GM23248 (cell line): ENCODE measurements at regions not wholly inside any gene's neighbourhood (a gene's known extent, or its start where the extent isn't known, plus 50 kb on each side); places are given as distances from the start of the nearest gene placed in this dataset.

Experiments
- DNase-seq: peaks from one replicate; pipeline ENCODE4 v3.0.0-alpha.2; 2015
- H2AFZ ChIP-seq: fragments of 200-600 bp; sonication (generic); 2 replicates; pipeline ENCODE4 v1.6.1; 2016; ENCODE audit warnings: antibody characterized with exemption
- H3F3A ChIP-seq: fragments of 200-600 bp; sonication (generic); 2 replicates; pipeline ENCODE4 v1.6.1; 2016; ENCODE audit warnings: mild to moderate bottlenecking, antibody characterized with exemption, mixed run types; ENCODE audit not compliant: insufficient read depth
- H3K27ac ChIP-seq: fragments of 200-600 bp; sonication (generic); 2 replicates; pipeline ENCODE4 v1.5.1; 2016; ENCODE audit warnings: mild to moderate bottlenecking
- H3K27me3 ChIP-seq: fragments of 200-600 bp; sonication (generic); replicated peaks from 2 replicates; pipeline ENCODE4 v1.6.1; 2016; ENCODE audit warnings: mild to moderate bottlenecking; ENCODE audit not compliant: insufficient read depth
- H3K36me3 ChIP-seq: fragments of 200-600 bp; sonication (generic); 2 replicates; pipeline ENCODE4 v1.6.1; 2016; ENCODE audit warnings: low read depth, mild to moderate bottlenecking
- H3K4me1 ChIP-seq: fragments of 200-600 bp; sonication (generic); 2 replicates; pipeline ENCODE4 v1.6.1; 2016; ENCODE audit warnings: mild to moderate bottlenecking; ENCODE audit not compliant: insufficient read depth
- H3K4me2 ChIP-seq: fragments of 200-600 bp; sonication (generic); one replicate; pipeline ENCODE4 v1.6.1; 2016; ENCODE audit warnings: mild to moderate bottlenecking; ENCODE audit not compliant: unreplicated experiment
- H3K4me3 ChIP-seq: fragments of 200-600 bp; sonication (generic); 2 replicates; pipeline ENCODE4 v1.5.1; 2016; ENCODE audit warnings: mild to moderate bottlenecking
- H3K79me2 ChIP-seq: fragments of 200-600 bp; sonication (generic); 2 replicates; pipeline ENCODE4 v1.6.1; 2016; ENCODE audit warnings: mild to moderate bottlenecking; ENCODE audit not compliant: insufficient read depth
- H3K9ac ChIP-seq: fragments of 200-600 bp; sonication (generic); 2 replicates; pipeline ENCODE4 v1.6.1; 2016; ENCODE audit warnings: mild to moderate bottlenecking
- H3K9me2 ChIP-seq: fragments of 200-600 bp; sonication (generic); 2 replicates; pipeline ENCODE4 v1.6.1; 2016; ENCODE audit warnings: mixed run types, mild to moderate bottlenecking, moderate library complexity; ENCODE audit not compliant: insufficient read depth
- H3K9me3 ChIP-seq: fragments of 200-600 bp; sonication (generic); one replicate; pipeline ENCODE4 v1.6.1; 2017; ENCODE audit warnings: low read depth
- H4K20me1 ChIP-seq: fragments of 200-600 bp; sonication (generic); 2 replicates; pipeline ENCODE4 v1.6.0; 2016; ENCODE audit not compliant: insufficient read depth
- EZH2 ChIP-seq: fragments of 200-600 bp; sonication (generic); IDR thresholded peaks from 2 replicates; pipeline ENCODE4 v1.6.1; 2018; ENCODE audit warnings: antibody characterized with exemption, mild to moderate bottlenecking; ENCODE audit not compliant: insufficient read depth, poor library complexity, severe bottlenecking
- EZH2phosphoT487 ChIP-seq: fragments of 200-600 bp; sonication (generic); IDR thresholded peaks from 2 replicates; pipeline ENCODE4 v1.6.1; 2018; ENCODE audit warnings: antibody characterized with exemption, moderate library complexity, mild to moderate bottlenecking, low read depth; ENCODE audit not compliant: insufficient read depth
- WGBS, 2 experiments: methylation state at CpG; one replicate each; pipeline ENCODE4 v1.1.6; 2015 to 2017; ENCODE audit warnings: low lambda C conversion rate in 2 of 2, low coverage in 1 of 2; ENCODE audit errors: missing lambda C conversion rate in 2 of 2; 5-methylcytosine and 5-hydroxymethylcytosine counted together
- in situ Hi-C: fragments of 300-500 bp; cut with MboI; formaldehyde crosslinking; loops from 2 replicates; pipeline ENCODE4 v1.15.0; 2020

DNA sequence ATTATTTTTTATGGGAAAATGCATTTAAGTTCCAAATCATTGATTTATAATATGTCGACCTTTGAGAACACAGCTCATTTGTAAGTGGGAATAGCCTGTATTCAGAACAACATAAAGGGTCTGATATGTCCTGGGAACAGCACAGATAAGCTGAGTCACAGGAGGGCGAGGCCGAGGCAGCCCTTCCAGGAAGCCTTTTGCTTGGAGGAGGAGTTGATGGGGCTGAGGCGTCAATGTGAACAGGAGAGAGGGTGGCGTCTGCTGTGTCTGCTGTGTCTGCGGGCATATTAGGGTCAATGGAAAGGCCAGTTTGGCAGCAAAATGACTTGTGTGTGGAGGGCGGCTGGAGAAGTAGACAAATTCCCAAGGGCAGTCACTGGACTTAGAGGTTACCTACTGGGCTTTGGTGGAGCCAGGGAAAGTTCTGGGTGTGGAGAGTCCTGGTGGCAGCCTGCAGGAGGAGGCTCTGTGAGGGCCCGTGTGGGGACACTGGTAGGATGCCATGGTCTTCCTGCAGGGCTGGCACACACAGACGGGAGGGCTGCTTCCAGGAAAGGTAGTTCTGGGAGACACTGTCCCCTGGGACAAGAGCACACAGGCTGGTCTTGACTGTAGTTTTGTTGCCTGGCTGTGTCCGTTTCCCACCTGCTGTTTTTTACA, 128.1 kb downstream of the GLI2 start:
- Histone ChIP-seq H3K9ac (peak overlapping the region; percentile 50), H3K9me2 (no peaks in the 10 kb centered on the region), H3K4me3 (no peak overlapping the region), H3K79me2 (peaks cover 68% of the 10 kb centered on the region), H3K27ac (peak overlapping the region; percentile 69), H3K9me3 (no peaks in the 10 kb centered on the region), H3K4me1 (peaks cover 39% of the 10 kb centered on the region), H2AFZ (no peak overlapping the region), H3K27me3 (no peaks in the 10 kb centered on the region), H3K36me3 (no peaks in the 10 kb centered on the region), H3F3A (peaks cover 30% of the 10 kb centered on the region), H3K4me2 (peak overlapping the region; percentile 29), H4K20me1 (no peaks in the 10 kb centered on the region)
- in situ Hi-C loops = no loop called here
- WGBS, 2 experiments = 13 to 17% methylated on average over 10 of the region's 10 CpGs
- peak; percentile 94 for DNase-seq
- TF ChIP-seq EZH2phosphoT487 (no peak), EZH2 (no peak)

DNA sequence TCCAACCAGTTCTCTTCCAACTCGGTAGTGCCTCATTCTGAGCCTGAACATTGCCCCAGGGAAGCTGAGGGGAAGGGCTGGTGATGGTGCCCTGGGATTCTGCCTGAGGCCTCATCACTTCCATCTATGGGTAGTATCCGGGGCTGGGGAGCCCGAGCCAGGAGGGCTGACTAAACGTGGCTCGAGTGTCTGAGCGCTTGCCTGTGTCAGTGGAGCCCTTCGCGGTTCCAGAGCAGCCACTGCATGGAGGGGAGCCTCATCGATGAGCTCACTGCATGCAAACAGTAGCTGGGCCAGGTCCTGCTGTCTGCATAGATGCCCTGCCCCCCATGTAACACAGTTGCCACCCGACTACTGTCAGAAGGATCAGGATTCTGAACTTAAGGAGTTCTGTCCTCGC, 129.3 kb downstream of the GLI2 start:
- TF ChIP-seq EZH2phosphoT487 (no peak), EZH2 (no peak)
- Histone ChIP-seq H3K9me2 (no peaks in the 10 kb centered on the region), H3K9me3 (no peaks in the 10 kb centered on the region), H3K79me2 (peaks cover 79% of the 10 kb centered on the region), H3K4me1 (peaks cover 39% of the 10 kb centered on the region), H2AFZ (no peak overlapping the region), H3K4me3 (no peak overlapping the region), H3K36me3 (no peaks in the 10 kb centered on the region), H3F3A (peaks cover 34% of the 10 kb centered on the region), H3K27ac (peak overlapping the region; percentile 69), H3K4me2 (peak overlapping the region; percentile 34), H3K9ac (no peak overlapping the region), H3K27me3 (no peaks in the 10 kb centered on the region), H4K20me1 (no peaks in the 10 kb centered on the region)
- WGBS, 2 experiments = 44 to 57% methylated on average over 11 of the region's 11 CpGs
- DNase-seq = peak; percentile 90
- in situ Hi-C loops = no loop called here

DNA sequence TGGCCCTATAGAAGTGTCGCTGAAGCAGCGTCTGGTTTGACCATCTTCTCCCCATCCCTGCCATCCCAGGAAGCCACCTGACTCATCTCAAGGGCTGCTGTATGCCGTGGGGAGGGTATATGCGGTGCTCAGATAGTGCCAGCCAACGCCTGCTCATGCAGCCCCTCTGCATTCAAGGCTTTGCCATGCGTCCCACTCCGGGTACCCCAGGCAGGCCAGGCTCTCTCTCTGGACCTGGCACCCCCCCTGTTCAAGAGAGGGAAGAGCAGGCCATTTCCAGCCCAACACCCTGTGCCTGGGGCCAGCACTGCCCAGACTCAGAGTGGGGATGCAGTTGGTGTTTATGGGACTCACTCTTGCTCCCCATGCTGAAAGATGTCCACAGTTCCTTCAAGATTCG, 130.0 kb downstream of the GLI2 start:
- no peak for TF ChIP-seq EZH2phosphoT487
- TF ChIP-seq EZH2 = no peak
- in situ Hi-C loops = no loop called here
- peaks cover 34% of the 10 kb centered on the region for H3F3A ChIP-seq
- WGBS, 2 experiments = 96 to 97% methylated on average over 7 to 8 of the region's 8 CpGs
- no peak overlapping the region for H3K4me2 ChIP-seq
- H3K79me2 ChIP-seq = peaks cover 81% of the 10 kb centered on the region
- H2AFZ ChIP-seq = no peak overlapping the region
- H3K9ac ChIP-seq = no peak overlapping the region
- no peaks in the 10 kb centered on the region for H3K27me3 ChIP-seq
- no peaks in the 10 kb centered on the region for H3K9me3 ChIP-seq
- no peak for DNase-seq
- H3K4me3 ChIP-seq = no peak overlapping the region
- no peak overlapping the region for H3K27ac ChIP-seq
- no peaks in the 10 kb centered on the region for H3K36me3 ChIP-seq
- peaks cover 39% of the 10 kb centered on the region for H3K4me1 ChIP-seq
- no peaks in the 10 kb centered on the region for H4K20me1 ChIP-seq
- H3K9me2 ChIP-seq = no peaks in the 10 kb centered on the region

DNA sequence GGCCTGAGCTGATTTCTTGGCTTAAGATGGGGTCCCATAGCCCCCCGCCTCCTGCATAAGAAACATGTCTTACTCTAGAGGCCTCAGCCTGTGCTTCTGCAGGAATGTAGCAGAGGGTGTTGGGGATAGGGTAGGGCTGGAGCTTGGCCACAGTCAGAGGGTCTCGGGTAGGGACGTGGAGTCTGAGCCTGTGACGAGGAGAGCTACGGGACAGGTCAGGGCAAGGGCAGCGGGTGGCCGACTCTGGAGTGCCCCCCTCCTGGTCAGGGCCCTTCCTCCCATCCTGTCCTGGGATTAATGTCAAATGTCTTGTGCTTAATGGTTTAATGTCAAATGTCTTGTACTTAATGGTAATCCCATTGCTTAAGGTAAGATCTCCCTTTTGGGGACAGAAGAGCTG, 130.4 kb downstream of the GLI2 start:
- 86 to 88% methylated on average over 7 of the region's 7 CpGs for WGBS, 2 experiments
- Histone ChIP-seq H4K20me1 (no peaks in the 10 kb centered on the region), H3K4me2 (no peak overlapping the region), H3K27ac (no peak overlapping the region), H3K9me2 (no peaks in the 10 kb centered on the region), H3K27me3 (no peaks in the 10 kb centered on the region), H3K9me3 (no peaks in the 10 kb centered on the region), H3K9ac (no peak overlapping the region), H2AFZ (no peak overlapping the region), H3F3A (peaks cover 34% of the 10 kb centered on the region), H3K36me3 (no peaks in the 10 kb centered on the region), H3K79me2 (peaks cover 81% of the 10 kb centered on the region), H3K4me1 (peaks cover 39% of the 10 kb centered on the region), H3K4me3 (no peak overlapping the region)
- TF ChIP-seq EZH2 (no peak), EZH2phosphoT487 (no peak)
- in situ Hi-C loops = no loop called here
- DNase-seq = no peak
